ENCODE measurements at regions not wholly inside any gene's neighbourhood (a gene's known extent, or its start where the extent isn't known, plus 50 kb on each side); places are given as distances from the start of the nearest gene placed in this dataset.

DNA sequence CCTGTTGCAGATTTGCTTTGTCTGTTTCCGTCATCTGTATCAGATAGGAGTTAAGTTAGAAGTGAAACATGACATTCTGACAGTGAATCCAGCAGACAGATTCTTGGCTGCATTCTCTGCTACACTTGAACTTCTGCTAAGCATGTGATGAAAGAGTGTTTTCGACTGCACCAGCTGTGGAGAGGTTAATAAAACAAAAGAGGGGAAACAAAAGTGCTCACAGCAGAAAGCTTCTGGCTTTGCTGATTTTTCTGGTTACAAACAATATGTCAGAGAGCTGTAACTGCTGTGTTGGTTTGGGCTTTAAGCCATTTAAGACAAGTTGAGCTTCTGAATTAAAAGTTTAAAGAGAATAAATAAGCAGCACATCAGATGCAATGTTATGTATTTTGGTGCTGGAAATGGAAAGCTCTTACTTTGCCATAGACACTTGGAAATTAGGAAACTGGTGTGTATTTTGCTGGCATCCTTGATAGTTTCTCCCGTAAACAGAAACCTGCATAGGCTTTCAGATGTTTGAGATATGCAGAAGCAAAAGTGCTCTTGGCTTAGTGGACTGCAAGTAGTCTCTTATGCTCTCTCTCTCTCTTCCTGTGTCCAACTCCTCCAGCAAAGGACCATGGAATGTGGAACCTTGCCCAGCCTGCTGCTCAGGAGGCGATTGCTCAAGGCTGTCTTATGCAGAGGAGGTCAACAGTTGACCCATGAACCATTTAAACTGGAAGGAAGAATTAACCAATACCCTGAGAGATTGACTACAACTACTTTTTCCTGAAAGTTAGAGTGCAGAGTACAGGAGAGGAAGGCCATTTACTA is 104.9 kb downstream of the RPS12 start:
- DNase-seq (ENCODE audit: extremely low spot score): no peak
- H3K36me3 ChIP-seq: no peaks in the 10 kb centered on the region
- H3K9me3 ChIP-seq: no peaks in the 10 kb centered on the region
- intact Hi-C loops (cut with DNase I): no loop called here
- TF ChIP-seq POLR2AphosphoS5 (IDR thresholded peaks at IDR 0.05) (peak; percentile 31 to 56), POLR2A (IDR thresholded peaks at IDR 0.05; ENCODE audit: low read depth) (no peak)
- peak overlapping the region in 2 of 4 donors; percentile 9 to 20 for H3K4me3 ChIP-seq
- H3K27ac ChIP-seq (replicated peaks in 1 of 4): peak overlapping the region; percentile 59 to 72 (median 67)
- 12% methylated on average over 4 of the region's 4 CpGs for WGBS
- H3K4me1 ChIP-seq: peaks cover 14 to 40% (median 35%) of the 10 kb centered on the region in 4 donors
- H3K27me3 ChIP-seq: no peaks in the 10 kb centered on the region

DNA sequence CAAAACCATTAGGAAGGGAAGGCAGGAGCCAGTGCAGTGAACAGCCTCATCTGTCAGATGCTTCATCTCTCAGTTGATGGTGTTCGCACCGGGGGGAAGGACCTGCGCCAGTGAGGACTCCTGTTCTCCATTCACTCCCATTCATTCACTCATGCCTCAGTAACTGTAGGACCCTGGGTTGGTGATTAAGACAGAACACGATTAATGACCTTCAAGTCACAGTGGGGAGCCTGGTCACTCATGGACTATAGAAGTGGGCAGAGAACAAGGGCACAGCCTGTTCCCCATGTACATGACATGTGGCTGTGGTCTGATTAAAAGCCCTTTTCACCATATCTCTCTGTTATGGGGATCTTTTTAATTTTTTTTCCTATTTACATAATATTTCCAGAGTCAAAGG is 113.3 kb downstream of the RPS12 start:
- H3K4me1 ChIP-seq: peaks cover 0 to 11% (median 2%) of the 10 kb centered on the region in 4 donors
- WGBS: 86% methylated on average over 4 of the region's 4 CpGs

DNA sequence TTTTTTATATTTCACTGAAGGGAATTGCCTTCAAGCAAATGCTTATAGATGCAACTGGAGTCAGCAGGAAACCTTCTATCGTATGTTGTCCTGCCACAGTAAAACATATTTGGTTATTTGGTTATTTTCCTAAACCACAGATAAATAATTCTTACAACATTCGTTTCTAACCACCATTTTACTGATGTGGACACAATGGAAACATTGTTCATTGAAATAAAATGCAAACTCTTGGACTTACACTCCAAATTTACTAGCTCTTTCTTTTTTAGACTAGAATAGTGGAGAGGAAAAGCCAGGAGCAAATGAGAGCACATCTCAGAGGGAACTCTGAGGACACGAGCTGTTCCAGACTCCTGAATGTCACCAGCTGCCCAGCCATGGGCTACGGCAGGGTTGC is 114.8 kb downstream of the RPS12 start:
- DNase-seq (ENCODE audit: extremely low spot score): no peak
- TF ChIP-seq, protein P1, sequence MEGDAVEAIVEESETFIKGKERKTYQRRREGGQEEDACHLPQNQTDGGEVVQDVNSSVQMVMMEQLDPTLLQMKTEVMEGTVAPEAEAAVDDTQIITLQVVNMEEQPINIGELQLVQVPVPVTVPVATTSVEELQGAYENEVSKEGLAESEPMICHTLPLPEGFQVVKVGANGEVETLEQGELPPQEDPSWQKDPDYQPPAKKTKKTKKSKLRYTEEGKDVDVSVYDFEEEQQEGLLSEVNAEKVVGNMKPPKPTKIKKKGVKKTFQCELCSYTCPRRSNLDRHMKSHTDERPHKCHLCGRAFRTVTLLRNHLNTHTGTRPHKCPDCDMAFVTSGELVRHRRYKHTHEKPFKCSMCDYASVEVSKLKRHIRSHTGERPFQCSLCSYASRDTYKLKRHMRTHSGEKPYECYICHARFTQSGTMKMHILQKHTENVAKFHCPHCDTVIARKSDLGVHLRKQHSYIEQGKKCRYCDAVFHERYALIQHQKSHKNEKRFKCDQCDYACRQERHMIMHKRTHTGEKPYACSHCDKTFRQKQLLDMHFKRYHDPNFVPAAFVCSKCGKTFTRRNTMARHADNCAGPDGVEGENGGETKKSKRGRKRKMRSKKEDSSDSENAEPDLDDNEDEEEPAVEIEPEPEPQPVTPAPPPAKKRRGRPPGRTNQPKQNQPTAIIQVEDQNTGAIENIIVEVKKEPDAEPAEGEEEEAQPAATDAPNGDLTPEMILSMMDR (IDR thresholded peaks at IDR 0.05): no peak
- TF ChIP-seq POLR2AphosphoS5 (IDR thresholded peaks at IDR 0.05) (no peak), POLR2A (IDR thresholded peaks at IDR 0.05; ENCODE audit: low read depth) (no peak), EP300 (IDR thresholded peaks at IDR 0.05) (no peak)

More for the DNA sequence above, 113.3 kb downstream of the RPS12 start:
- Histone ChIP-seq H3K36me3 (no peaks in the 10 kb centered on the region), H3K27me3 (no peaks in the 10 kb centered on the region), H3K9me3 (no peaks in the 10 kb centered on the region), H3K27ac (replicated peaks in 1 of 4) (no peak overlapping the region), H3K4me3 (no peak overlapping the region)
- intact Hi-C loops (cut with DNase I): no loop called here
- DNase-seq (ENCODE audit: extremely low spot score): no peak
- TF ChIP-seq EP300 (IDR thresholded peaks at IDR 0.05) (no peak), POLR2A (IDR thresholded peaks at IDR 0.05; ENCODE audit: low read depth) (no peak), POLR2AphosphoS5 (IDR thresholded peaks at IDR 0.05) (no peak)
- TF ChIP-seq, protein P1 (IDR thresholded peaks at IDR 0.05): no peak

DNA sequence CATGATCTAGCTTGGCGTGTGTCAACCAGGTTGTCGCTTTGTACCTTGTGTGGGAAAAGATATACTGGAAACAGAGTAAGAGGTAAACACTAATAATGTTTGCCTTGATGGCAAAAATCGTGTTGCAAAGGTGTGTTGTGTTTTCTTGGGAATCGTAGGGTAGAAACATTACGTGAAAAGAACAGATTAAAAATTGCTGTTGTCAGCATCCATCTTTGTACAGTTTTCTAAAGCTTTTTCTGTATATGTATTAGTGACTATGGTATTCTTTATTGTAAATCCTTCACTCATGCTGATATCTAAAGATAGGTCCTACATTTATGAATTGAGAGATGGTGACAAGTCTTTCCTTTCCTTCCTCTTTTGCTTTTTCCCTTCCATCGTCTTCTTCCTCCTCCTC is 116.9 kb downstream of the RPS12 start:
- Histone ChIP-seq H3K4me3 (no peak overlapping the region), H3K36me3 (no peaks in the 10 kb centered on the region), H3K27ac (replicated peaks in 1 of 4) (no peak overlapping the region), H3K27me3 (no peaks in the 10 kb centered on the region), H3K4me1 (peaks cover 0 to 11% (median 2%) of the 10 kb centered on the region in 4 donors), H3K9me3 (no peaks in the 10 kb centered on the region)
- TF ChIP-seq POLR2AphosphoS5 (IDR thresholded peaks at IDR 0.05): no peak
- TF ChIP-seq POLR2A (IDR thresholded peaks at IDR 0.05; ENCODE audit: low read depth): no peak
- TF ChIP-seq, protein P1 (IDR thresholded peaks at IDR 0.05): no peak
- no peak for TF ChIP-seq EP300 (IDR thresholded peaks at IDR 0.05)
- no peak for DNase-seq (ENCODE audit: extremely low spot score)
- WGBS: 88% methylated on average over 6 of the region's 6 CpGs
- intact Hi-C loops (cut with DNase I): no loop called here

More for the DNA sequence above, 114.8 kb downstream of the RPS12 start:
- no peak overlapping the region for H3K27ac ChIP-seq (replicated peaks in 1 of 4)
- peaks cover 0 to 11% (median 2%) of the 10 kb centered on the region in 4 donors for H3K4me1 ChIP-seq
- no peak overlapping the region for H3K4me3 ChIP-seq
- WGBS: 79% methylated on average over 4 of the region's 4 CpGs
- no peaks in the 10 kb centered on the region for H3K9me3 ChIP-seq
- no peaks in the 10 kb centered on the region for H3K27me3 ChIP-seq
- intact Hi-C loops (cut with DNase I): no loop called here
- no peaks in the 10 kb centered on the region for H3K36me3 ChIP-seq

DNA sequence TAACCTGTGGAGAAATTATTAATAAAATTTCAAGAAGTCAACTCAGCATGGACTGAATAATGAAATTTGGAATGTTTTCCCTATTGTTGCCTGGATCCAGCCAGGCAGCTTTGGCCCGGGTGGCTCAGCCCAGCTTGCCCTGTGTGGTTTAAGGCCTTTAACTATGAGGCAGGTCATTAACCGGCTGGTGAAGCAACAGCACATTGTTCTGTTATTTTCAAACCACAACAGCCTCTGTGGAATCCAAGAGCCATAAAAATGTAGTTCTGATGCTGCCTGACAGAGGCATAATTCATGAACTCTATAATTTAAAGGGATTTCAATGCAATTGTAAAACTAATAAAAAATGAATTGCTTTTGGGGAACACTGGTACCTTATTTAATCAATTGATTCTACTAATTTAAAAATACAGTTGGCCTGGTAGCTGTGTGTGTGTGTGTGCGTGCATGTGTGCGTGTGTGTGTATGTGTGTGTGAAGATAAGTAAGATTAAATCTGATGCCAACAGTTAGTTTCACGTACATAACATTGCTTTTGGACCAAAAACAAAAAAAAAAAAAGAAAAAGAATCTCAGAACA is 117.7 kb downstream of the RPS12 start:
- Histone ChIP-seq H3K4me3 (no peak overlapping the region), H3K36me3 (no peaks in the 10 kb centered on the region), H3K27ac (replicated peaks in 1 of 4) (peak overlapping the region in 1 of 4 donors; percentile 18), H3K9me3 (no peaks in the 10 kb centered on the region), H3K4me1 (peaks cover 0 to 11% (median 2%) of the 10 kb centered on the region in 4 donors), H3K27me3 (no peaks in the 10 kb centered on the region)
- intact Hi-C loops (cut with DNase I): no loop called here
- TF ChIP-seq POLR2AphosphoS5 (IDR thresholded peaks at IDR 0.05): no peak
- no peak for TF ChIP-seq POLR2A (IDR thresholded peaks at IDR 0.05; ENCODE audit: low read depth)
- TF ChIP-seq, protein P1 (IDR thresholded peaks at IDR 0.05): no peak
- TF ChIP-seq EP300 (IDR thresholded peaks at IDR 0.05): no peak
- no peak for DNase-seq (ENCODE audit: extremely low spot score)
- WGBS: 73% methylated on average over 5 of the region's 5 CpGs

All from esophagus muscularis mucosa (tissue), 4 donors.